GM12878 (cell line): ENCODE measurements at regions not wholly inside any gene's neighbourhood (a gene's known extent, or its start where the extent isn't known, plus 50 kb on each side); places are given as distances from the start of the nearest gene placed in this dataset.

Experiments used
- ATAC-seq: fragments of 200-7000 bp; cut with Tn5 transposase; 3 replicates; pipeline ENCODE4 v1.9.1; 2020; ENCODE audit warnings: mild to moderate bottlenecking, moderate library complexity
- BruUV-seq: library from RNA; stranded (reverse); fragments of 400-500 nt; replicated peaks from 2 replicates; lab custom pipeline; 2021; lab: Mats Ljungman, UMichigan
- CTCF ChIA-PET: fragments of 300-600 bp; sonication (Branson Sonifier 250); formaldehyde crosslinking; extraction: SDS; loops from one replicate; lab custom pipeline; 2021; ENCODE audit warnings: inconsistent platforms; lab: Yijun Ruan, JAX
- POLR2A ChIA-PET: fragments of 350-600 bp; formaldehyde crosslinking; extraction: SDS; loops from one replicate; lab custom pipeline; 2021; ENCODE audit warnings: inconsistent platforms; lab: Charles Lee
- RAD21 ChIA-PET: fragments of 300-600 bp; sonication (Branson Sonifier 250); formaldehyde crosslinking; loops from one replicate; lab custom pipeline; 2023; ENCODE audit warnings: antibody characterized with exemption; ENCODE audit not compliant: unreplicated experiment; lab: Charles Lee
- SMC1A ChIA-PET: fragments of 300-600 bp; sonication (Branson Sonifier 250); formaldehyde crosslinking; loops from one replicate; lab custom pipeline; 2023; ENCODE audit not compliant: unreplicated experiment, uncharacterized antibody; lab: Charles Lee
- DNase-seq: peaks from one replicate; pipeline ENCODE4 v3.0.0-alpha.2; 2011; ENCODE audit warnings: low read depth, low spot score
- FAIRE-seq: peaks from 3 replicates; lab custom pipeline; 2011; peaks lifted over from hg19 to GRCh38; lab: Jason Lieb, UNC
- H2AFZ ChIP-seq: 2 replicates; pipeline ENCODE4 v1.6.0; 2011; ENCODE audit warnings: low read depth, low read length, control low read depth; ENCODE audit not compliant: control insufficient read depth
- H3K27ac ChIP-seq: 2 replicates; pipeline ENCODE4 v1.5.1; 2011; ENCODE audit warnings: control low read depth; ENCODE audit not compliant: control insufficient read depth, insufficient read depth
- H3K27me3 ChIP-seq, 2 experiments: replicated peaks in 1 of 2; 2 replicates each; pipeline versions ENCODE4 v1.6.0 to v1.6.1; 2011; ENCODE audit warnings: low read length in 1 of 2; ENCODE audit not compliant: control insufficient read depth in 2 of 2, insufficient read depth in 2 of 2
- H3K36me3 ChIP-seq, 2 experiments: 2 replicates each; pipeline ENCODE4 v1.5.1; 2011; ENCODE audit warnings: low read length in 1 of 2; ENCODE audit not compliant: control insufficient read depth in 2 of 2, insufficient read depth in 2 of 2
- H3K4me1 ChIP-seq: 2 replicates; pipeline ENCODE4 v1.6.1; 2011; ENCODE audit warnings: mild to moderate bottlenecking, low read length, moderate library complexity, mixed read lengths; ENCODE audit not compliant: control insufficient read depth, insufficient read depth
- H3K4me2 ChIP-seq: 2 replicates; pipeline ENCODE4 v1.6.0; 2011; ENCODE audit warnings: control low read depth; ENCODE audit not compliant: control insufficient read depth, insufficient read depth
- H3K4me3 ChIP-seq: fragments of 200-600 bp; sonication (generic); 2 replicates; pipeline ENCODE4 v1.5.1; 2016
- H3K79me2 ChIP-seq: 2 replicates; pipeline ENCODE4 v1.6.0; 2011; ENCODE audit warnings: low read length; ENCODE audit not compliant: control insufficient read depth, insufficient read depth
- H3K9ac ChIP-seq: 2 replicates; pipeline ENCODE4 v1.8.0; 2011; ENCODE audit warnings: low read length, control low read depth, mixed read lengths; ENCODE audit not compliant: control insufficient read depth, insufficient read depth
- H3K9me3 ChIP-seq: replicated peaks from 3 replicates; pipeline ENCODE4 v1.5.1; 2011; ENCODE audit warnings: mild to moderate bottlenecking, low read length; ENCODE audit not compliant: control insufficient read depth, insufficient read depth
- H4K20me1 ChIP-seq: 2 replicates; pipeline ENCODE4 v1.6.0; 2011; ENCODE audit not compliant: control insufficient read depth, insufficient read depth
- BCL11A ChIP-seq: IDR thresholded peaks from 2 replicates; pipeline ENCODE4 v1.6.1; 2011; ENCODE audit warnings: low read depth, low read length
- CBX5 ChIP-seq: sonication (generic); IDR thresholded peaks from 2 replicates; pipeline ENCODE4 v1.6.1; 2016; ENCODE audit warnings: low read depth, moderate library complexity, mild to moderate bottlenecking, inconsistent platforms
- ESRRA ChIP-seq: IDR thresholded peaks from 2 replicates; pipeline ENCODE4 v1.6.1; 2012; ENCODE audit warnings: mild to moderate bottlenecking, low read length, improper control_type of control experiment
- FOXK2 ChIP-seq: fragments of 450-650 bp; IDR thresholded peaks from 2 replicates; pipeline ENCODE4 v1.6.1; 2017; ENCODE audit warnings: mild to moderate bottlenecking, moderate library complexity
- HDGF ChIP-seq: fragments of 450-650 bp; IDR thresholded peaks from 2 replicates; pipeline ENCODE4 v1.6.1; 2016; ENCODE audit warnings: antibody characterized with exemption
- MAX ChIP-seq: IDR thresholded peaks from 2 replicates; pipeline ENCODE4 v1.6.1; 2012; ENCODE audit warnings: low read depth, low read length, improper control_type of control experiment
- MEF2B ChIP-seq: fragments of 450-650 bp; IDR thresholded peaks from 2 replicates; pipeline ENCODE4 v1.6.1; 2018; ENCODE audit warnings: mild to moderate bottlenecking, moderate library complexity; ENCODE audit not compliant: partially characterized antibody, poor library complexity, severe bottlenecking
- MTA2 ChIP-seq: fragments of 450-650 bp; IDR thresholded peaks from 2 replicates; pipeline ENCODE4 v1.6.1; 2016; ENCODE audit warnings: low read depth, mild to moderate bottlenecking, moderate library complexity
- MYB ChIP-seq: fragments of 150-350 bp; IDR thresholded peaks from 2 replicates; pipeline ENCODE4 v1.6.1; 2014; ENCODE audit warnings: mild to moderate bottlenecking, low read depth, low read length, borderline replicate concordance
- RBBP5 ChIP-seq: fragments of 200-600 bp; sonication (generic); conservative IDR thresholded peaks from 2 replicates; pipeline ENCODE4 v1.6.1; 2016
- RELA ChIP-seq: fragments of 450-650 bp; IDR thresholded peaks from 2 replicates; pipeline ENCODE4 v1.8.0; 2014; ENCODE audit warnings: borderline replicate concordance; ENCODE audit not compliant: partially characterized antibody
- RUNX3 ChIP-seq: IDR thresholded peaks from 2 replicates; pipeline ENCODE4 v1.6.1; 2012; ENCODE audit warnings: low read length, inconsistent platforms
- SMC3 ChIP-seq: IDR thresholded peaks from 2 replicates; pipeline ENCODE4 v1.6.1; 2011; ENCODE audit warnings: low read length, improper control_type of control experiment, borderline replicate concordance
- STAT3 ChIP-seq: IDR thresholded peaks from 2 replicates; pipeline ENCODE4 v1.6.1; 2011; ENCODE audit warnings: low read depth, low read length, improper control_type of control experiment
- ZNF217 ChIP-seq: fragments of 450-650 bp; IDR thresholded peaks from 2 replicates; pipeline ENCODE4 v1.6.1; 2017; ENCODE audit warnings: antibody characterized with exemption, mild to moderate bottlenecking
- WGBS: methylation state at CpG from one replicate; pipeline ENCODE4 v1.1.6; 2016; ENCODE audit warnings: low lambda C conversion rate; ENCODE audit not compliant: insufficient replicate concordance, insufficient coverage; ENCODE audit errors: missing lambda C conversion rate; 5-methylcytosine and 5-hydroxymethylcytosine counted together
- in situ Hi-C: fragments of 300-500 bp; cut with MboI; formaldehyde crosslinking; loops from 9 replicates; pipeline ENCODE4 v1.14.3; 2018; ENCODE audit warnings: mixed read lengths
- intact Hi-C: fragments of 100-400 bp; cut with micrococcal nuclease; formaldehyde crosslinking; loops from one replicate; pipeline ENCODE4 v1.14.2; 2022; ENCODE audit not compliant: unreplicated experiment
- TF ChIP-seq, protein P1 (sequence below): fragments of 450-650 bp; conservative IDR thresholded peaks from 2 replicates; pipeline ENCODE4 v1.6.1; 2017; ENCODE audit warnings: mild to moderate bottlenecking, moderate library complexity

- no TSS peak for BruUV-seq
Observed at GRCh38 chr22:47260551-47260950, 498.1 kb downstream of the TBC1D22A start.

More at GRCh38 chr22:47260551-47260950, 498.1 kb downstream of the TBC1D22A start:
- in situ Hi-C loops (no loop called here), intact Hi-C loops (no loop called here)
- no peak for TF ChIP-seq HDGF
- no peak for TF ChIP-seq FOXK2
- TF ChIP-seq RELA: no peak
- no peak for TF ChIP-seq MTA2
- no peak for TF ChIP-seq MAX
- TF ChIP-seq MEF2B: no peak
- no peak for TF ChIP-seq STAT3
- no peak for TF ChIP-seq RBBP5
- TF ChIP-seq SMC3: no peak
- TF ChIP-seq, protein P1, sequence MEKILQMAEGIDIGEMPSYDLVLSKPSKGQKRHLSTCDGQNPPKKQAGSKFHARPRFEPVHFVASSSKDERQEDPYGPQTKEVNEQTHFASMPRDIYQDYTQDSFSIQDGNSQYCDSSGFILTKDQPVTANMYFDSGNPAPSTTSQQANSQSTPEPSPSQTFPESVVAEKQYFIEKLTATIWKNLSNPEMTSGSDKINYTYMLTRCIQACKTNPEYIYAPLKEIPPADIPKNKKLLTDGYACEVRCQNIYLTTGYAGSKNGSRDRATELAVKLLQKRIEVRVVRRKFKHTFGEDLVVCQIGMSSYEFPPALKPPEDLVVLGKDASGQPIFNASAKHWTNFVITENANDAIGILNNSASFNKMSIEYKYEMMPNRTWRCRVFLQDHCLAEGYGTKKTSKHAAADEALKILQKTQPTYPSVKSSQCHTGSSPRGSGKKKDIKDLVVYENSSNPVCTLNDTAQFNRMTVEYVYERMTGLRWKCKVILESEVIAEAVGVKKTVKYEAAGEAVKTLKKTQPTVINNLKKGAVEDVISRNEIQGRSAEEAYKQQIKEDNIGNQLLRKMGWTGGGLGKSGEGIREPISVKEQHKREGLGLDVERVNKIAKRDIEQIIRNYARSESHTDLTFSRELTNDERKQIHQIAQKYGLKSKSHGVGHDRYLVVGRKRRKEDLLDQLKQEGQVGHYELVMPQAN: no peak
- TF ChIP-seq RUNX3: no peak
- TF ChIP-seq CBX5: no peak
- TF ChIP-seq ZNF217: no peak
- no peak for TF ChIP-seq BCL11A
- TF ChIP-seq MYB: no peak
- TF ChIP-seq ESRRA: no peak
- Histone ChIP-seq H3K4me3 (no peak overlapping the region), H2AFZ (no peak overlapping the region), H3K36me3 (no peaks in the 10 kb centered on the region), H3K27me3 (no peaks in the 10 kb centered on the region), H3K79me2 (no peaks in the 10 kb centered on the region), H4K20me1 (no peaks in the 10 kb centered on the region), H3K27ac (no peak overlapping the region), H3K4me2 (no peak overlapping the region), H3K4me1 (no peaks in the 10 kb centered on the region), H3K9me3 (no peaks in the 10 kb centered on the region), H3K9ac (no peak overlapping the region)
- CTCF ChIA-PET: no interaction called here
- no peak for DNase-seq
- WGBS: 2% methylated on average over 5 of the region's 5 CpGs
- RAD21 ChIA-PET: no interaction called here
- no peak for ATAC-seq
- POLR2A ChIA-PET: no interaction called here
- SMC1A ChIA-PET: no interaction called here
- no peak for FAIRE-seq
